HG02642 (cell line): ENCODE measurements at regions not wholly inside any gene's neighbourhood (a gene's known extent, or its start where the extent isn't known, plus 50 kb on each side); places are given as distances from the start of the nearest gene placed in this dataset.
A peak's percentile ranks its signal among the peaks of the same experiment; 100 is the strongest.
"Not testable (repeated sequence)": the region's sequence is repeated elsewhere in the genome, so short reads cannot be mapped to it uniquely, and the experiment has no call there.

Source experiments
- ATAC-seq: cut with Tn5 transposase; IDR thresholded peaks from one replicate; pipeline ENCODE4 v1.9.1; 2021; ENCODE audit warnings: mild to moderate bottlenecking; ENCODE audit not compliant: unreplicated experiment, poor library complexity

DNA sequence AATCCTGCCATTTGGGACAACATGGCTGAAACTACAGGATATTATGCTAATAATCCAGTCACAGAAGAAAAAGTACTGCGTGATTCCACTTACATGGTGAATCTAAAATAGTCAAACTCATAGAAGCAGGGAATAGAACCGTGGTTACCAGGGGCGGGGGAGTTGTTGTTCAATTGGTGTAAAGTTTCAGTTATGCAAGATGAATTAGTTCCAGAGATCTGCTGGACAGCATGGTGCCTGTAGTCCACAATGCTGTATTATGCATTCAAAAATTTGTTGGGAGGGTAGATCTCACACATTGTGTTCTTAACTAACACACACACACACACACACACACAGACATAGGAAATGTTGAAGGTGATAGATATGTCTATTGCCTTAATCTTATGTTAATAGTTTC lies 480.5 kb downstream of the DMRT2 start:
- ATAC-seq, result no peak

- no peak for ATAC-seq
Measured at GRCh38 chr9:1531424-1531823, 481.3 kb downstream of the DMRT2 start.

- ATAC-seq, result no peak
Measured at GRCh38 chr9:1532171-1532570, 482.0 kb downstream of the DMRT2 start.

GRCh38 chr9:1535051-1535450 lies 480.1 kb upstream of the SMARCA2 start:
- ATAC-seq, result no peak

DNA sequence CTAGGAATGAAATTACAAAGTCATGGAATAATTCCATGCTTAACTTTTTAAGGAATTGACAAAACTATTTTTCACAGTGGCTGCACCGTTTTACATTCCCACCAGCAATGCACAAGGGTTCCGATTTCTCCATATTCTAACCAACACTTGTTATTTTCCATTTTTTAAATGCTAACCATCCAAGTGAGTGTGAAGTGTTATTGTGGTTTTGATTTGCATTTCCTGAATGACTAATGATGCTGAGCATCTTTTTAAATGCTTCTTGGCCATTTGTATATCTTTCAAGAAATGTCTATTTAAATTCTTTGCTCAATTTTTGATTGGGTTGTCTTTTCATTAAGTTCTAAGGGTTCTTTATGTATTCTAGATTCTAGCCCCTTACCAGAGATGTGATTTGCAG lies 479.5 kb upstream of the SMARCA2 start:
- ATAC-seq, result no peak

GRCh38 chr9:1536522-1537170 lies 478.5 kb upstream of the SMARCA2 start:
- peak; percentile 55 for ATAC-seq

DNA sequence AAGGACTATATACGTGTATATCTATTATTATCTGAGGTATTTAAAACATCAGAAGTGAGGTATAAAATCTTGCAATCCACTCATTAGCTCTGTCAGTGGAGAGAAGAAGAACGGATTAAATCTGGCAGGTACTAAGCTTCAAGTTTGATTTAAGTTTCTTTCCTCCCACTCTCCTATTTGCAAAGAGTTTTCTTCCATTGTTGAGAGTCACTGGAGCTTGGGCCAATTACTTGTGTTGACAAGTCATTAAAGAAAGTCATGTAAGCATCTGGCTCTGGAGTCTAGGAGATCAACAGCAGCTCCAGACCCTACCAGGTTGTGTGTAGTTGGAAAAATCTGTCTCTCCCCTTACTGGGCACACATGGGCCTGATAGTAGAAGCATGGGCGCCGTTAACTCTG lies 476.8 kb upstream of the SMARCA2 start:
- no peak for ATAC-seq

DNA sequence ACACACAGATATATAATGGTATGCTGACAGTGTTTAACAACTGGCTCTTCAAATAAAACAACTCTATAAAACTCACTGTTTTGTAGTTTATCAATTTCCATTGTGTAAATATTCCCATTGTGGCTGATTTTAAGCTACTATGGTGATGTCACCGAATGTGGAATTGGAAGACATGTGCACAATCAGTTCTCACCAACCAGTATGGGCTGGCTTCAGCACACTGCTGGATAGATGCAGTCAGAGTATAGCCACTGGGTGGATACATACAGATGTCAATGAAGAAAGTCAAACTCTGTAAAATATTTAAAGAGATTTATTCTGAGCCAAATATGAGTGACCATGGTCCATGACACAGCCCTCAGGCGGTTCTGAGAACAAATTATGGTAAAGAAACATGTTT lies 475.9 kb upstream of the SMARCA2 start:
- ATAC-seq, result no peak

DNA sequence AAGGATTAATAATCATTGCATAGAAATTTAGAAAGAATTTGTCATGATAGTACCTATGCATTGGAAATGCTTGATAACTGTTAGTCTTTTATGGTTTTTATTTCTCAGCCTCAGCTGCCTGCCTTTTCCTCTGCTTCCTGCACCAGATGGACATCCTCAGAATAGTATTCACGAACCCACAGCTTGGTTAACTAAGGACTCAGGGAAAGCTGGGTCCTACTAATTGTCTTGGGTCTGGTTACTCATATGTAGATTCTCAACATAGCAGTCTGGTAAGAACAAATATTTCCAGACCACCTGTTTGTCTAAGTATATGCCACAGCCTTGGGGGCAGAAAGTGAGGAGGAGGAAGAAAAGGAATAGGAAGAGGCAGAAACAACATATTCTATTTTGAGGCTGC lies 464.5 kb upstream of the SMARCA2 start:
- no peak for ATAC-seq

GRCh38 chr9:1554081-1555035 lies 460.8 kb upstream of the SMARCA2 start:
- no peak for ATAC-seq

GRCh38 chr9:1558666-1559065 lies 456.5 kb upstream of the SMARCA2 start:
- ATAC-seq, result not testable (repeated sequence)

DNA sequence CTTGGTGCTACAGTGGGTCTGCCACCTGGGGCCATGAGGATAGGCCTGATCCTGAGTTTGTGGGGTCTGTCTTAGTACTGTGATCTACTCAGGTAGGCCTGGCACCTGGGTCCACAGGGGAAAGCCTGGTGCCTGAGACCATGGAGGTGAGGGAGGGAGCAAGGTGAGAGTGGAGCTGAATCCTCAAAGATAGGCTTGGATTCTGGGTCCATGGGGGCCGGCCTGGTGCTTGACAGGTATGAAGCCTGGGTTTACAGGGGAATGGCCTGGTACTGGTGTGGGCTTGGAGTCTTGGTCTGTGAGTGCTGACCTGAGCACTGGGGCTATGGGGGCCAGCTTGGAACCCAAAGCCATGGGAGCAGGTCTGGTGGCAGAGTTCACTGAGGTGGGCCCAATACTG lies 439.2 kb upstream of the SMARCA2 start:
- no peak for ATAC-seq

- peak; percentile 76 for ATAC-seq
Measured at GRCh38 chr9:1580215-1580614, 434.9 kb upstream of the SMARCA2 start.

DNA sequence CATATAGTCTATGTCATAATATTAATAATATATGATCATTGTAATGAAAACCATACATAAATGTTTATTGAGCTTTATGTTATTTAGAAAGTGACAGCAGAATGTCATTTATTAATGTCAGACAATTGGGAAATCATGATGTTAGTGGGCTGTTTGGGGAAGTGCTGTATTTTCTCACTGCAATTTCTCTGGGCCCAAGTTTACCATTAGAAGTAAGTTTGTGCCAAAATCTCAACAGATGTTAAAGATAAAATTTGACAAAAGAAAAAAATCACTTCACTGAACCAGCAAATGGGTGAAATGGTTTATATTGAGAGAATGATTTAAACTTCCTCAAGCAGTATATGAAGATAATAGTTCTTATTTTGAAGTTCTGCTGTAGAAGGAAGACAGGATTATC lies 433.2 kb upstream of the SMARCA2 start:
- ATAC-seq, result no peak

- ATAC-seq, result no peak
Measured at GRCh38 chr9:1591310-1591709, 423.8 kb upstream of the SMARCA2 start.

GRCh38 chr9:1598270-1598669 lies 416.9 kb upstream of the SMARCA2 start:
- no peak for ATAC-seq

GRCh38 chr9:1599961-1600360 lies 415.2 kb upstream of the SMARCA2 start:
- no peak for ATAC-seq

DNA sequence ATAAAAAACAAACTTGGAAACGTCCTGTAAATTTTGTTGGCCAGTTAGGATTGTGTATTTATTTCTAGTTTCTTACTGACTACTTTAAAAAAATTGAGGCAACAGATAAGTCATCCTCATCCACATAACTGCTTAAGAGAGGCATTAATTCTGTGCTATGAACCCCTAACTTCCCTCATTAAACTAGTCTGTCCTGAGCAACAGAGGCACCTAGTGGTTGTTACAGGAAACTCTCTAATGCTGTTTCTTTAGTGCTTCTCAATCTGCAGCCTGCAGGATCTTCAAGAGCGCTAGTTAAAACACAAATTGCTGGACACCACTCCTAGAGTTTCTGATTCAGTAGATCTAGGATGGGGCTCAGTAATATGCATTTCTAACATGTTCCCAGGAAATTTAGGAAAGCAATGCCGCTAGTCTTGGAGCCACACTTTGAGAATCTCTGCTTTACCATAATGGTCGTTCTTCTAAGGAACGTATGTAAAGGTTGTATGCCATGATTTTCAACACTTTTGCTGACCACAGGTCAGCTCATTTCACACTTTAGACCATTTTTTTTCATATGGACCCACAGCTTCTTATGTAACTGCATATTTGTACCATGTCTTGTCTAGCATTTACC lies 410.1 kb upstream of the SMARCA2 start:
- ATAC-seq, result peak; percentile 80

DNA sequence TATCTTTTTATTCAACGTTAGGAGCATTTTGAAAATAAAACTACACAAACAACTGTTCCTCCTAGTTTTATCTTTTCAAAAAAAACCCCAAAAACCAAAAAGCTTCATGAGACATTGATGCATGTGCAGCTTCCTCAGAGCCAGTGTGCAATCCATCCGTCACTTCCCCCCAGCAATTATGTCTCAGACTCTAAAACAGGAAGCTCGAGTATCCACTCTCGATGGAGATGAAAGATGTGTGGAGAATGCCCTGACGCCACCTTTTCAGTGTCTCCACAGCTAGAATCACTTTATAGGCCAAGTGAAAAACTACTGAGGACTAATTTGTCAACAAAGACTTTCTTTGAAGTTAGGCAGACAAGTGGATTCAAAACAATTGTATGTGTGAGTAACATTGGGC lies 408.9 kb upstream of the SMARCA2 start:
- ATAC-seq, result no peak

DNA sequence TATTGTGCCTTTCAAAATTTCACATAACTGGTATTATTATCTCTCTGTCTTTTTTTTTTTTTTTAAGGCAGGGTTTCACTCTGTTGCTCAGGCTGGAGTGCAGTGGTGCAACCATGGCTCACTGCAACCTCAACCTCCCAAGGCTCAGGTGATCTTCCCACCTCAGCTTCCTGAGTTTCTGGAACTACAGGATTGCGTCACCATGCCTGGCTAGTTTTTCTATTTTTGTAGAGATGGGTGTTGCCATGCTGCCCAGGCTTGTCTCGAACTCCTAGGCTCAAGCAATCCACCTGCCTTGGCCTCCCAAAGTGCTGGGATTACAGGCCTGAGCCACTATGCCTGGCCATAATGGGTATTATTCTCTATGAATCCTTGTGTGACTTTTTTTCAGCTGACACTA lies 402.3 kb upstream of the SMARCA2 start:
- ATAC-seq, result no peak

GRCh38 chr9:1617419-1617818 lies 397.7 kb upstream of the SMARCA2 start:
- no peak for ATAC-seq
